Breast epithelium (tissue), 4 donors: ENCODE measurements at regions not wholly inside any gene's neighbourhood (a gene's known extent, or its start where the extent isn't known, plus 50 kb on each side); places are given as distances from the start of the nearest gene placed in this dataset.

Experiments
- DNase-seq, 2 donors: peaks; one replicate each; pipeline ENCODE4 v3.0.0-alpha.2; 2019; ENCODE audit warnings: low spot score in 2 of 2
- H3K27ac ChIP-seq, 2 donors: fragments of 200-600 bp; sonication (generic) in 1 of 2; one replicate each; pipeline ENCODE4 v1.5.1; 2016 to 2019; ENCODE audit warnings: mild to moderate bottlenecking in 1 of 2
- H3K27me3 ChIP-seq, 2 donors: fragments of 200-600 bp; sonication (generic) in 1 of 2; one replicate each; pipeline versions ENCODE4 v1.5.1 to v1.6.0; 2017 to 2019; ENCODE audit warnings: control low read depth in 1 of 2, mild to moderate bottlenecking in 1 of 2
- H3K36me3 ChIP-seq: fragments of 200-600 bp; one replicate; pipeline ENCODE4 v1.5.1; 2019
- H3K4me1 ChIP-seq, 2 donors: fragments of 200-600 bp; sonication (generic); one replicate each; pipeline ENCODE4 v1.5.1; 2016 to 2019; ENCODE audit warnings: control low read depth in 1 of 2
- H3K4me3 ChIP-seq, 3 donors: fragments of 200-600 bp; sonication (generic); 1 replicate in 2 of 3; 2 replicates in 1 of 3; pipeline ENCODE4 v1.5.1; 2016 to 2019; ENCODE audit warnings: mild to moderate bottlenecking in 3 of 3, moderate library complexity in 2 of 3
- H3K9me3 ChIP-seq, 2 donors: fragments of 200-600 bp; sonication (generic) in 1 of 2; one replicate each; pipeline ENCODE4 v1.5.1; 2016 to 2019; ENCODE audit warnings: control low read depth in 1 of 2
- CTCF ChIP-seq, 3 donors: fragments of 450-650 bp; IDR thresholded peaks; one replicate each; pipeline ENCODE4 v1.5.1; 2016 to 2017; ENCODE audit warnings: antibody characterized with exemption in 3 of 3, mild to moderate bottlenecking in 3 of 3, moderate library complexity in 3 of 3
- POLR2A ChIP-seq: fragments of 450-650 bp; IDR thresholded peaks from one replicate; pipeline ENCODE4 v1.6.1; 2016; ENCODE audit warnings: antibody characterized with exemption, mild to moderate bottlenecking, moderate library complexity
- POLR2AphosphoS5 ChIP-seq, 3 donors: sonication (generic); formaldehyde crosslinking; IDR thresholded peaks; one replicate each; pipeline ENCODE4 v1.6.1; 2017; ENCODE audit warnings: antibody characterized with exemption in 3 of 3
- intact Hi-C: fragments of 100-400 bp; cut with DNase I; formaldehyde crosslinking; loops from one replicate; pipeline ENCODE4 v1.15.1; 2023; ENCODE audit warnings: low total_unique reads

DNA sequence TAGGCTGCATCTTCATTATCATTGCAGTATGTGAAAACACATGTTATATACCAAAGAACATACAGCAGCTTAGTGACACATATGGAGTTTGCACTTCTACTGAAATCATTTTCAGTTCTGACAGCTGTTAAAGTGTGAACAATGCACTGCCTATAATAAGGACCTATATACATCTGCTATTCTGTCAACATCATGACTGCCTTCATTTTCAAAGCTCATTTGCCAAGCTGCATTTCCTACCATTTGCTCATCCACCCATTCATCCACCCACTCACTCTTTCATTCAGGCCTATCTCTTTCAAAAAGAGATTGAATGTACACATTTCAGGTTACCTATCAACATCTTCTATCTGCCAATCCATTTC lies 81.7 kb upstream of the STK17B start:
- H3K4me3 ChIP-seq = no peak overlapping the region
- TF ChIP-seq POLR2AphosphoS5 (IDR thresholded peaks at IDR 0.05) (no peak), POLR2A (no peak), CTCF (IDR thresholded peaks at IDR 0.05) (no peak)
- no peak overlapping the region for H3K27ac ChIP-seq
- no peaks in the 10 kb centered on the region for H3K36me3 ChIP-seq
- H3K27me3 ChIP-seq = no peaks in the 10 kb centered on the region
- intact Hi-C loops = loop anchor here (1.0 kb wide), 1 partner anchor 14 kb away; no protein-coding TSS in a partner anchor
- no peaks in the 10 kb centered on the region for H3K4me1 ChIP-seq
- no peaks in the 10 kb centered on the region for H3K9me3 ChIP-seq
- no peak for DNase-seq

DNA sequence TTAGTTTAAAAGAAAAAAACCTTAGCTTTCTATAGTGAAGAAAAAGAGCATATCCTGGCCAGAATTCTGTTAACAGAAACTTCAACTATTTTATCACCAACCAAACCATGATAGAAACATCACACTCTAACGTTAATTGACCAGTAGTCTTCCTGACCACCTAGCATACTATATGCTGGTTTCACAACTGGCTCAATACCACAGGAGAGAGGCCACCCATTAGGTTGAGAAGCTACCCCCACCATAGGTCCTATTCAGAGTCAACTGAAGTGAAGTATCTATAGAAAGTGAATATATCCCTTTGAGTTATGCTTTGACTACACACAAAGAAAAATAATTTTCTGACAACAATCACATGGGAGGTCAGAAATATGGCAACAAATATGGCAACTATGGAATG lies 85.2 kb upstream of the STK17B start:
- no peak for DNase-seq
- Histone ChIP-seq H3K9me3 (no peaks in the 10 kb centered on the region), H3K4me1 (no peaks in the 10 kb centered on the region), H3K36me3 (no peaks in the 10 kb centered on the region), H3K4me3 (no peak overlapping the region), H3K27ac (no peak overlapping the region), H3K27me3 (no peaks in the 10 kb centered on the region)
- intact Hi-C loops = no loop called here
- TF ChIP-seq CTCF (IDR thresholded peaks at IDR 0.05) (no peak), POLR2A (no peak), POLR2AphosphoS5 (IDR thresholded peaks at IDR 0.05) (no peak)

DNA sequence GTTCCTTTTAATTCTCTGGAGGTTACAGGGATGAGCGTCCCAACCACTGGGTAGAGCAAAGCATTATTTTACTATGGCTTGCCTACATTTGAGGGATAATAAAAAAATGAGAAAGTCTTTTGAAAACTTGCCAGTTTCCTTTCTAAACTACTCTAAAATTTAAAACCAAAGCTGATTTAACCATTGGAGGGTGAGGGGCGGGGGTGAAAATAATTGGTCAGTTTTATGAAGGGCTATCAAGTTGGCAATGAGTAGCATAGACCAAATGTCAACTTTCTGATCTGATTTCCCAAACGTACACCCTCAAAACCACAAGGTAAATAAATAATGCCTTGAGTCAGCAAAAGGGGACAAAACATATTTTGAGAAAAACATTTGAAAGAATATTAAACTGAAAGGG lies 85.7 kb upstream of the STK17B start:
- Histone ChIP-seq H3K27ac (no peak overlapping the region), H3K9me3 (no peaks in the 10 kb centered on the region), H3K36me3 (no peaks in the 10 kb centered on the region), H3K27me3 (no peaks in the 10 kb centered on the region), H3K4me1 (no peaks in the 10 kb centered on the region), H3K4me3 (no peak overlapping the region)
- TF ChIP-seq POLR2A = no peak
- TF ChIP-seq CTCF (IDR thresholded peaks at IDR 0.05) = no peak
- no peak for TF ChIP-seq POLR2AphosphoS5 (IDR thresholded peaks at IDR 0.05)
- intact Hi-C loops = no loop called here
- no peak for DNase-seq

- no peak for TF ChIP-seq POLR2AphosphoS5 (IDR thresholded peaks at IDR 0.05)
- TF ChIP-seq CTCF (IDR thresholded peaks at IDR 0.05) = no peak
- TF ChIP-seq POLR2A = no peak
- DNase-seq = no peak
- Histone ChIP-seq H3K27ac (no peak overlapping the region), H3K9me3 (no peaks in the 10 kb centered on the region), H3K4me3 (no peak overlapping the region), H3K36me3 (no peaks in the 10 kb centered on the region), H3K4me1 (peaks cover 0 to 5% of the 10 kb centered on the region in 2 donors), H3K27me3 (no peaks in the 10 kb centered on the region)
- intact Hi-C loops = no loop called here
These were observed 87.0 kb upstream of the STK17B start for GRCh38 chr2:196258407-196258806.

DNA sequence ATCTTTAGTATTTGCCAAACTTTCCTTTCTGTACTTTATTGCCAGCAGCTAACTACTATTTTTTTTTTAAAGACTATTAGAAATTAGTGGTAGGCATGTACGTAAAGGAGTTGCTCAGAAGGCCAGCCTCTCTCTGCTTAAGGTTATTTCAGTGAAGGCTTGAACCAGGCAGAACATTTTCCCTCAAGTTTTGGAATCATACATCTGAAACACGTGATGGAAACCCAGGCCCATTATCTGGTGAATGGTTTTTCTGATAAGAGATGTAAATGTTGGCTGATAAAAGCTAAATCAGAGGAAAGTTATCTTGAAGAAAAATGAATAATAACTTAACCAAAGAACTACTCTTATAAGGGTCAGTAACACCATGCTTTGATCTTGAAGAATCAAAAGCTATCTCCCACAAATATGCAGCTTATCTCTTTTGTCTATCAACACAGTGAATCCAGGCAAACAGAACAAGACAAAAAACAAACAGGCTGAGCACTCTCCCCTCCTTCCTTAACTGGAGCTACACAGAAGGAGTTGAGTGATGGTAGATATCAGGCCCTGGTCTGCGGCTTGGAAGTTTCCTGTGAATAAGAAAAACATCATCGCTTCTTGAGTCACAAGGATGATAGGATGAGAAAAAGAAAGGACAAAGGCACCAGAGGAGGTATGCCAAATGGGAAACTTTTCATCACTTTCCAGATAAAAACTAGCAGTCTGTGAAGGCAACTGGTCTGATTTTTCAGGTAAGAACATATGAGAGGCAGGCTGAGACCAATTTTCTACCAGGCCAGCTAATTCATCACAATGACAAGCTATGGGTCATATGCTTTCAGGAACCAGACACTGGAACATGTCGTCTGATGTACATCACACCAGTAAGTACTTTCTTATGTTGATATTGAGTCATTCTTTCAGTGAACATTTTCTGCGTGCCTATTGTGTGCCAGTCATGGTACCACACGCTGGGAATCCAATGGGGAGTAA lies 88.4 kb upstream of the STK17B start:
- intact Hi-C loops = no loop called here
- TF ChIP-seq CTCF (IDR thresholded peaks at IDR 0.05) = no peak
- Histone ChIP-seq H3K36me3 (no peaks in the 10 kb centered on the region), H3K27ac (peak overlapping the region; percentile 8 to 20), H3K9me3 (no peaks in the 10 kb centered on the region), H3K4me1 (peaks cover 0 to 5% of the 10 kb centered on the region in 2 donors), H3K4me3 (no peak overlapping the region), H3K27me3 (no peaks in the 10 kb centered on the region)
- no peak for DNase-seq
